GM19324 (cell line): ENCODE measurements at regions not wholly inside any gene's neighbourhood (a gene's known extent, or its start where the extent isn't known, plus 50 kb on each side); places are given as distances from the start of the nearest gene placed in this dataset.
"Not testable (repeated sequence)": the region's sequence is repeated elsewhere in the genome, so short reads cannot be mapped to it uniquely, and the experiment has no call there.

ENCODE experiments used
- ATAC-seq: cut with Tn5 transposase; IDR thresholded peaks from one replicate; pipeline ENCODE4 v1.9.1; 2021; ENCODE audit warnings: mild to moderate bottlenecking, moderate library complexity; ENCODE audit not compliant: unreplicated experiment, low FRiP score

GRCh38 chr7:49643321-49643720 lies 130.1 kb upstream of the VWC2 start:
- no peak for ATAC-seq

- ATAC-seq, result no peak
Observed at GRCh38 chr7:49643736-49644135, 129.7 kb upstream of the VWC2 start.

GRCh38 chr7:49644396-49645166 lies 128.9 kb upstream of the VWC2 start:
- ATAC-seq, result no peak

DNA sequence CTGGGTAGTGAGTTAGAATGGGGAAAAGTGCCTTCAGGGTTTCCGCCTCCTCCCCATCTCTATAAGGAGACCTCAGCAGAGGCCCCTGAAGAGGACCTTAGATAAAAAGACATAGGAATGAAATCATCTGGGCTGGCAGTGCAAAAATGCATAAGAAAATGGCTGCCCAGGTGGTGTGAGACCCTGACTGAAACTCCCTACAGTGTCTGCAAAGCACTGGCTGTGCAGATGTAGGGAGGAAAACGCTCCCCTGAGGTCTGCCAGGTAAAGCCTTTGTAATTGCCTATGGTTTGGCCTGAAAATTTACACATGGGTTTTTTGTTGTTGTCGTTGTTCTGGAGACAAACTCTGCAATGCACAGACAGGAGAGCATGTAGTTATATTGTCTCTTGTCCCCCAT lies 128.1 kb upstream of the VWC2 start:
- no peak for ATAC-seq

DNA sequence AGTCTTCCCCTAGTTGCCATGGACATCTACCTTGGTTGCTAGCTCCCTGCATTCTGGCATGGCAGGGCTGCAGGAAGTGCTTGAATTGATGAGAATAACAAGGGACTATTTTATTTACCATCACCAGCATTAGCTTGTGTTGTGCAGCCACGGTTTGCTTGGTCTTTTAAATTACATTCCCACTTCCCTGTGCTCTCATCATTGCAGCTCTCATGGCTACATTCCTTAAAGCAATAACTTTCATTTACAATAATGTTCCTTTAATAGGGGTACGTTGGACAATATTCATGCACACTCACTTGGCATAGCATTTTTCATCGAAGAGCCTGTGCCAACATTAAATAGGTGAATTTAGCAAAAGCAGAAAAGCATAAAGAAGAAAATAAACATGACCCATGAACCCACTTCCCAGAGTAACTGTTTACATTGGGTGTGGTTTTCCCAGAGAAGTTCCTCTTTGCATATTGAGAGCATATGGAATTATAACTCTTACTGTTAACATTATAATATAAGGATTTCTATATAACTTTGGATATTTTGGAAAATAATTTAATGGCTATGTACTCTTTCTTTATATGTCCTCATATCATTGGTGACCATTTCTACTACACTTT lies 113.2 kb upstream of the VWC2 start:
- ATAC-seq, result no peak

GRCh38 chr7:49660976-49661375 lies 112.5 kb upstream of the VWC2 start:
- ATAC-seq, result no peak

GRCh38 chr7:49665963-49666362 lies 107.5 kb upstream of the VWC2 start:
- ATAC-seq, result not testable (repeated sequence)

GRCh38 chr7:49666764-49667163 lies 106.7 kb upstream of the VWC2 start:
- ATAC-seq, result no peak

DNA sequence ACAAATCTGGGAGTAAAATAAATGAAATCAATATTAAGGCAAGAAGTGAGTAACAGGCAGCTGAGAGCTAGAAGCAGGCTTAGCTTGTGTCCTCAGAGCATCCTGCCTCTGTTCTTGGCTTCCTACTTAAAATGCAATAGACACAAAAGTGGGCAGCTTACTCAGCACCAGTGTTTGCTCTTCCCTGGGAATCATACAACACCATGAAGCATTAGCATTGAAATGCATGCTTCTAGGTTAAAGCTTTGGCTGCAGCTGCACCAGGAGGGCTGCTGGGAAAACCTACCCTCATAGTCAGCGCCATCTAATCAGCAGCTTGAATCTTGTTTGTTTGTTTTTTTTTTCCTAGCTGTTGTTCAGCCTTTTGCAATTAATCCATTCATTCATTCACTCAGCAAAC lies 104.2 kb upstream of the VWC2 start:
- ATAC-seq, result no peak

GRCh38 chr7:49669692-49670260 lies 103.7 kb upstream of the VWC2 start:
- ATAC-seq, result no peak

- no peak for ATAC-seq
Observed at GRCh38 chr7:49670991-49671390, 102.4 kb upstream of the VWC2 start.

- ATAC-seq, result no peak
Observed at GRCh38 chr7:49692516-49692915, 80.9 kb upstream of the VWC2 start.

DNA sequence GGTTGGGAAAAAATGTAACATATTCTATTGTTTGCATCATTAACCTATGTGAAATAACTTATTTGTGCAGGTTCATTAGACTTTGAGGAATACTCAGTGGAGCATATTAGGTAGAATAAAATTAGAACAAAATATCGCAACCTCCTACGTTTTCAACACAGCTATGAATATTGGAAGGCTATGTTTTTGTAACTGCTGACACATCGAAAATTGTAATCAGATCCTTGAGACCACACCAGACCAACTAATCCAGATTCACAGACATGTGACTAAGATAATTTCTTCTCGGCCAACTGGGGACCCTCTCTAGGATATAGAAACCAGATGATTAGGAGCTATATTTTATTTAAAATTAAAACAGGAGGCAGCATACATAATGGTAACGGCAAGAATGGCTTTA lies 77.5 kb upstream of the VWC2 start:
- no peak for ATAC-seq

DNA sequence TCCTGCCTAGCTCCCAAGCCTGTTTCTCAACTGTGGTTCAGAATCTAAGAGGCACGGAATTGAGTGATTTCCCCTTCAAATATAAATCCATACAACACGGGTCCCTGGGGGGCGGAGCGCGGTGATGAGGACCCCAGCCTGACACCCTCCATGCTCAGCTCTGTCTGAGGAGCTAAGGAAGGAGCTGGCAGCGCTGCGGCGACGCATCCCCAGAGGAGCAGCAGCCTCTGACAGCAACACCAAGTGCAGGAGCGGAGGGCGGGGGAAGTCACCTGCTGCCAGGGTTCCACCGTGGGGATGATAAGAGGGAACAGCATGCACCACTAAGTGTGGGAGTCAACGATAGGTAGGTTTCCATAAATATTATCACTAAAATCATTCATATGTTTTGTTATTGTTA lies 72.6 kb upstream of the VWC2 start:
- ATAC-seq, result no peak

- ATAC-seq, result no peak
Observed at GRCh38 chr7:49702099-49702498, 71.3 kb upstream of the VWC2 start.

- no peak for ATAC-seq
Observed at GRCh38 chr7:49703337-49703736, 70.1 kb upstream of the VWC2 start.

- ATAC-seq, result no peak
Observed at GRCh38 chr7:49703881-49704280, 69.6 kb upstream of the VWC2 start.

DNA sequence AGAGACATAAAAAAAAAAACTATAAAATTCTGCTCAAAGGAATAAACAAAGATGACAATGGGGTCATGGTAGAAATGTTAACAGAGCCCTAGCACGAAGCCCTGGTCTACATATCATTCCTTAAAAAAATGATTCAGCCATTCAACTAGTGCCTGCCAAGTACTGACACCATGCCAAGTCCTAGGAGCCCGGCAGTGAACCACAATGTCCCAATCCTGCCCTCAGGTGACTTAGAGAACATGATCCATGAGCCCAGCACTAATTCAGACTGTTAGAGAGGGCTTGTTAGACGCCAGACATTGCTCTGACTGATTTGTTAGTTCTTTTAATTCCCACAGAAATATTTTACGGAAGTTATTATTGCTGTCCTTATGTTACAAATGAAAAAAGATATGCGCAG lies 67.3 kb upstream of the VWC2 start:
- no peak for ATAC-seq

DNA sequence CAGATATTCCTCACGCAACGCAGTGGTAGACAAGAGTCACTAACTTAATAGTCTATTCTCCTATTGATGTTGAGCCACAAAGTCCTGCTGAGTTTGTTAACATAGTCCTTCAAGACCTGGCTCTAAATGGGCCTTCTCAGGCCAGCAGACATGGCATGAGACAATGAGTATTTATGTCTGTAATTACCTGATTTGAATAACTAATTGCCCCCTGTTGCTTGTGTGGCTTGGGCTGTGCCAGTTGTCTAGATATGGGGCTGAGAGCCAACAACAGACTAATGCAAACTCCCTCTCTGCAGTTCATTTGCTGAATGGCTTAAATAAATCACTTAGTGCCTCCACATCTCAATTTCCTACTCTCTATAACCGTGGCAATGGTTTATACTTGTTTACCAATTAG lies 65.5 kb upstream of the VWC2 start:
- no peak for ATAC-seq

DNA sequence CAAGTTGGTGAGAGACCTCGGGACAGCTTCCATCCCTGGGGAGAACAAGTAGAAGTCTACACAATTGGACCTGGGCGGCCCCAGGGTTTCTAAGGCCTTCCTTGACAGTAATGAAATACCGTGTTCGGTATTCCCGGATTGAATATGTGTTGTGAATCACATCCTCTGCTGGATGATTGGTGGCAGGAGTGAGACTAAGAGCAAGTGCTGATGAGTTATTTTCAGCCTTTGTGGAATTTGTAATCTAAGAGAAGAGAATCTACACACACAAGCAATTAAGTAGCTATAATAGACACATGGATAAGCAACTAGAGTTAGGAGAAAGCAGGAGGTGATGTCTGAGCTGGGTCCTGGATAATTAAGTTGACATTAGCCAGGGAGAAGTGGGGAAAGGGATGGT lies 64.8 kb upstream of the VWC2 start:
- ATAC-seq, result no peak

GRCh38 chr7:49711072-49711723 lies 62.2 kb upstream of the VWC2 start:
- not testable (repeated sequence) for ATAC-seq

DNA sequence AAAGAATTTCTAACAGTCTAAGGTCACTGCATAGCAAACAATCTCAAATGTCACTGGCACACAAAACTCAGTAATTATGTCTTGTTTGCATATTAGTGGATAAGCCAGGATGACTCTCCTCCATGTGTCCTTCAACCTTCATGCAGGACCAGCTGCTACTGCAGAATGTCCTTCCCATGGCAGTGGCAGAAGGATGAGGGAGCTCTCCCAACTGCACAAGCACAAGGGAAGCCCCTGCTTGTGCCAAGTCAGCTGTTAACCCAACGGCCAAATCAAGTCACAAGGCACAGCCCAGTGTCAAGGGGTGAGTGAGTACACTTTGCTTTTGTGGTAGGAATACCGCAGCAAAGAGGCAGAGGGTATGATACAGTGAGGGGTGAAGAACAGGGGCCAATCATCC lies 59.3 kb upstream of the VWC2 start:
- no peak for ATAC-seq
